ENCODE measurements at regions not wholly inside any gene's neighbourhood (a gene's known extent, or its start where the extent isn't known, plus 50 kb on each side); places are given as distances from the start of the nearest gene placed in this dataset.
"Not testable (repeated sequence)": the region's sequence is repeated elsewhere in the genome, so short reads cannot be mapped to it uniquely, and the experiment has no call there.

- WGBS: 52% methylated on average over 2 of the region's 2 CpGs
- H3K4me1 ChIP-seq (ENCODE audit: insufficient read depth): no peaks in the 10 kb centered on the region
- no peaks in the 10 kb centered on the region for H3K36me3 ChIP-seq (ENCODE audit: insufficient read depth)
- DNase-seq (ENCODE audit: extremely low spot score): no peak
- H3K4me3 ChIP-seq (ENCODE audit: low read depth, low read length): no peak overlapping the region
- H3K27ac ChIP-seq (ENCODE audit: low read depth): no peak overlapping the region
Measured at GRCh38 chr3:147656023-147656422, 246.9 kb downstream of the ZIC1 start.

- no peak for DNase-seq (ENCODE audit: extremely low spot score)
- Histone ChIP-seq H3K27ac (ENCODE audit: low read depth) (no peak overlapping the region), H3K4me1 (ENCODE audit: insufficient read depth) (no peaks in the 10 kb centered on the region), H3K36me3 (ENCODE audit: insufficient read depth) (no peaks in the 10 kb centered on the region), H3K4me3 (ENCODE audit: low read depth, low read length) (no peak overlapping the region)
- WGBS: 52% methylated on average over 3 of the region's 3 CpGs
Measured at GRCh38 chr3:147661916-147662315, 252.8 kb downstream of the ZIC1 start.

DNA sequence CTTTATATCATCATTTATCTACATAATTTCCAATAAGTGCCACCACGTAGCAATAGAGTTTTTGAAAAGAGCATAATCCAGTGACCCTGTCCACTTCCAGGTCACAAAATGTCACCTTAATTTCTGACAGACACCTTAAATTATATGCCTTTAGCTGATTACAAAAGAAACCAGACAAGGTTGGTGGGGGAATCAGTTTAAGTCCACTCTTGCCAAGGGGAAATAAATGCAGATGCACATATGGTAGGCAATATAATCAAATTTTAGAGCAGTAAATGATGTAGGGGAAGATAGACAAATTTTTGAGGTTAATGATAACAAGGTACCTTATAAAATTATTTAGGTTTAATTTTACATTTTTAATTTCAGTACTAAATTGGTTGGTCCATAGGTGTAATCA, 253.5 kb downstream of the ZIC1 start:
- no peaks in the 10 kb centered on the region for H3K36me3 ChIP-seq (ENCODE audit: insufficient read depth)
- no peak for DNase-seq (ENCODE audit: extremely low spot score)
- H3K4me3 ChIP-seq (ENCODE audit: low read depth, low read length): no peak overlapping the region
- H3K27ac ChIP-seq (ENCODE audit: low read depth): no peak overlapping the region
- H3K4me1 ChIP-seq (ENCODE audit: insufficient read depth): no peaks in the 10 kb centered on the region
- WGBS: 72% methylated on average over 1 of the region's 1 CpG

DNA sequence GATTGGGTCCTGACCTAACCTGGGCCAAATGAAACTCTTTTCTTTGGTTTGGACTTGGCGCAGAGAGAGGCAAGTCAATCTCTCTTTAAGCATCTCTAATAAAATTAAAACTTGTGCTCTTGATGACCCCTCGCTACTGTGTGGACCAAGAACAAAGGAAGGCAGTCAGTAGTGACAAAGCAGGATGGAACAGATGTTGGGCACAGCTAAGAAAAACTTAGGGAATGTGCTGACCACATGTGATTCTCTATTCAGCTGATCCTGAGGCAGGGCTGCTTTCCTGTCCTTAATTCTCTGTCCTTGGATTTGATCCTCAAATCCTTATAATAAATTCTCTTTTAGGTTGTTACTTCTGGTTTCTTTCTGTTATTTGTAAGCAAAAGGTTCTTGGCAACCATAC, 259.9 kb downstream of the ZIC1 start:
- no peak for DNase-seq (ENCODE audit: extremely low spot score)
- Histone ChIP-seq H3K27ac (ENCODE audit: low read depth) (no peak overlapping the region), H3K4me1 (ENCODE audit: insufficient read depth) (no peaks in the 10 kb centered on the region), H3K36me3 (ENCODE audit: insufficient read depth) (no peaks in the 10 kb centered on the region), H3K4me3 (ENCODE audit: low read depth, low read length) (no peak overlapping the region)
- WGBS: 80% methylated on average over 2 of the region's 2 CpGs

- H3K27ac ChIP-seq (ENCODE audit: low read depth): no peak overlapping the region
- no peaks in the 10 kb centered on the region for H3K36me3 ChIP-seq (ENCODE audit: insufficient read depth)
- no peak overlapping the region for H3K4me3 ChIP-seq (ENCODE audit: low read depth, low read length)
- H3K4me1 ChIP-seq (ENCODE audit: insufficient read depth): no peaks in the 10 kb centered on the region
- DNase-seq (ENCODE audit: extremely low spot score): no peak
Measured at GRCh38 chr3:147672035-147672434, 262.9 kb downstream of the ZIC1 start.

DNA sequence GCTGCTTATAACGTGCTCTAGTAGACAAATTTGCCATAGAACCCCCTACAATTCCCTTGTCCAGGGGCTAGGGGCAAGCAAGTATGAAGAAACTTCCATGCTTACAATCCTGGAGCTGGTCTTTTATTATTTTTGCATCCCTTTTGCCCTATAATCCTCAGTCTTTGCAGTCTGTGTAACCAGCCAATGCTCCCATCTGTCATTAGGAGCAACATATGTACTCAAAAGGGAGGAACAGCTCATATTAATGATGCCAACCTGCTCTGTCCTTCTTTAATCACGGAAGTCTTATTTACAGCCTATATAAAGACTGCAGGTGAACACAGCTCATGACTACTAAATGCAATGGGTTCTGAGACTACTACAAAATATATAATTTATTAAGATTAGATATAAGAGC, 263.3 kb downstream of the ZIC1 start:
- no peaks in the 10 kb centered on the region for H3K36me3 ChIP-seq (ENCODE audit: insufficient read depth)
- no peak overlapping the region for H3K27ac ChIP-seq (ENCODE audit: low read depth)
- H3K4me3 ChIP-seq (ENCODE audit: low read depth, low read length): no peak overlapping the region
- H3K4me1 ChIP-seq (ENCODE audit: insufficient read depth): no peaks in the 10 kb centered on the region
- WGBS: 48% methylated on average over 2 of the region's 2 CpGs
- DNase-seq (ENCODE audit: extremely low spot score): no peak

DNA sequence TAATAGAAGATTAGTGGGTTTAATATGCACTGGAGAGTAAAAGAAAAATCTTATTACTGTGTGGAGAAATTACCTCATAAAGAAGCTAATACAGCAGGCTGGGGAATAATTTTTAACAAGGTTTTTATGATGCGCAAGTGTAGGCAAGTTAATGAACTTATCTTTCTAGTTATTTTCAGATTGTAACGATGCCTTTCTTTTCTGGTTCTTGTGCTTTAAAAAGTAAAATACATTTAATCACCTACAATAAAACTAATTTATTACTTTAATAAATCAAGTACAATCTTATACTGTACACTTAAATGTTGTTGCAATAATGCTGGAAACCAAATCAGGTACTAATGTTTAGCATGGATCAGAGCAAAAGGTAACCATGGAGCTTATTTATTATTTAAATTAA, 266.6 kb downstream of the ZIC1 start:
- DNase-seq (ENCODE audit: extremely low spot score): no peak
- Histone ChIP-seq H3K27ac (ENCODE audit: low read depth) (no peak overlapping the region), H3K4me1 (ENCODE audit: insufficient read depth) (no peaks in the 10 kb centered on the region), H3K36me3 (ENCODE audit: insufficient read depth) (no peaks in the 10 kb centered on the region), H3K4me3 (ENCODE audit: low read depth, low read length) (no peak overlapping the region)
- 62% methylated on average over 2 of the region's 2 CpGs for WGBS

GRCh38 chr3:147680837-147681483, 271.8 kb downstream of the ZIC1 start:
- H3K4me1 ChIP-seq (ENCODE audit: insufficient read depth): no peaks in the 10 kb centered on the region
- H3K36me3 ChIP-seq (ENCODE audit: insufficient read depth): no peaks in the 10 kb centered on the region
- no peak overlapping the region for H3K4me3 ChIP-seq (ENCODE audit: low read depth, low read length)
- WGBS: 43% methylated on average over 6 of the region's 6 CpGs
- DNase-seq (ENCODE audit: extremely low spot score): no peak
- H3K27ac ChIP-seq (ENCODE audit: low read depth): no peak overlapping the region

GRCh38 chr3:147688868-147689267, 279.7 kb downstream of the ZIC1 start:
- Histone ChIP-seq H3K4me1 (ENCODE audit: insufficient read depth) (no peaks in the 10 kb centered on the region), H3K27ac (ENCODE audit: low read depth) (no peak overlapping the region), H3K4me3 (ENCODE audit: low read depth, low read length) (no peak overlapping the region), H3K36me3 (ENCODE audit: insufficient read depth) (no peaks in the 10 kb centered on the region)
- no peak for DNase-seq (ENCODE audit: extremely low spot score)
- WGBS: 83% methylated on average over 1 of the region's 1 CpG

GRCh38 chr3:147699175-147699838, 290.1 kb downstream of the ZIC1 start:
- DNase-seq (ENCODE audit: extremely low spot score): no peak
- Histone ChIP-seq H3K27ac (ENCODE audit: low read depth) (no peak overlapping the region), H3K36me3 (ENCODE audit: insufficient read depth) (no peaks in the 10 kb centered on the region), H3K4me3 (ENCODE audit: low read depth, low read length) (no peak overlapping the region), H3K4me1 (ENCODE audit: insufficient read depth) (no peaks in the 10 kb centered on the region)
- 45% methylated on average over 2 of the region's 2 CpGs for WGBS

GRCh38 chr3:147701195-147701594, 292.0 kb downstream of the ZIC1 start:
- WGBS: 71% methylated on average over 2 of the region's 2 CpGs
- Histone ChIP-seq H3K4me3 (ENCODE audit: low read depth, low read length) (no peak overlapping the region), H3K27ac (ENCODE audit: low read depth) (no peak overlapping the region)

DNA sequence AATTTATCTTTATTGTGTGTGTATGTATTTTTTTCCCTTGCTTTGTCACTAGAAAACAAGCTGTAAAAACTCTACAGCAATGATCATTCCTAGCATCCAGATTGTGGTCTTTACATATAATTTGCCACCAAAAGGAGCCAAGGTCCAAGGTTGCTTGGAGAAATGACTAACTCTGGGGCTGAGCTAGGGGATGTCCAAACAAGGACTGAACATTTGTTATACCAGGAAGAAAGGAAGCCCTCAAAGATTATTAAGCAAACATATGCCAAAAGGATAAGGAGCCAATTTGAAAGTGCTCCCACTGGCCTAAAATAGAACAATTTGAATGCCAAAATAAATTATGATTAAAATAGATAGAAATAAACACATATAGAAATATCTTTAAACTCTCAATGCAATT, 293.3 kb downstream of the ZIC1 start:
- H3K4me3 ChIP-seq (ENCODE audit: low read depth, low read length): no peak overlapping the region
- H3K4me1 ChIP-seq (ENCODE audit: insufficient read depth): no peaks in the 10 kb centered on the region
- no peak for DNase-seq (ENCODE audit: extremely low spot score)
- H3K36me3 ChIP-seq (ENCODE audit: insufficient read depth): no peaks in the 10 kb centered on the region
- no peak overlapping the region for H3K27ac ChIP-seq (ENCODE audit: low read depth)

More at GRCh38 chr3:147701195-147701594, 292.0 kb downstream of the ZIC1 start:
- no peak for DNase-seq (ENCODE audit: extremely low spot score)
- Histone ChIP-seq H3K4me1 (ENCODE audit: insufficient read depth) (no peaks in the 10 kb centered on the region), H3K36me3 (ENCODE audit: insufficient read depth) (no peaks in the 10 kb centered on the region)

- Histone ChIP-seq H3K27ac (ENCODE audit: low read depth) (no peak overlapping the region), H3K4me1 (ENCODE audit: insufficient read depth) (no peaks in the 10 kb centered on the region), H3K4me3 (ENCODE audit: low read depth, low read length) (no peak overlapping the region), H3K36me3 (ENCODE audit: insufficient read depth) (no peaks in the 10 kb centered on the region)
- 73% methylated on average over 2 of the region's 2 CpGs for WGBS
- no peak for DNase-seq (ENCODE audit: extremely low spot score)
Measured at GRCh38 chr3:147705651-147706051, 296.5 kb downstream of the ZIC1 start.

DNA sequence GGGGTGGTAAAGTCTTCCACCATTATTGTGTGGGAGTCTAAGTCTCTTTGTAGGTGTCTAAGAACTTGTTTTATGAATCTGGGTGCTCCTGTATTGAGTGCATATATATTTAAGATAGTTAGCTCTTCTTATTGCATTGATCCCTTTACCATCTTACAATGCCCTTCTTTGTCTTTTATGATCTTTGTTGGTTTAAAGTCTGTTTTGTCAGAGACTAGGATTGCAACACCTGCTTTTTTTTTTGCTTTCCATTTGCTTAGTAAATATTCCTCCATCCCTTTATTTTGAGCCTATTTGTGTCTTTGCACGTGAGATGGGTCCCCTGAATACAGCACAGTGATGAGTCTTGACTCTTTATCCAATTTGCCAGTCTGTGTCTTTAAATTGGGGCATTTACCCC, 301.6 kb downstream of the ZIC1 start:
- H3K4me1 ChIP-seq (ENCODE audit: insufficient read depth); H3K36me3 ChIP-seq (ENCODE audit: insufficient read depth); H3K27ac ChIP-seq (ENCODE audit: low read depth); H3K4me3 ChIP-seq (ENCODE audit: low read depth, low read length); DNase-seq (ENCODE audit: extremely low spot score): not testable (repeated sequence)
- WGBS: 69% methylated on average over 1 of the region's 1 CpG
